ENCODE measurements at regions not wholly inside any gene's neighbourhood (a gene's known extent, or its start where the extent isn't known, plus 50 kb on each side); places are given as distances from the start of the nearest gene placed in this dataset.

- no peaks in the 10 kb centered on the region for H3K36me3 ChIP-seq (ENCODE audit: control insufficient read depth, insufficient read depth, low read length)
- H3K4me3 ChIP-seq (ENCODE audit: low read depth, low read length): no peak overlapping the region
- no peak for DNase-seq (ENCODE audit: low read depth)
- H3K27me3 ChIP-seq (ENCODE audit: control insufficient read depth, insufficient read depth, low read length): no peaks in the 10 kb centered on the region
- no peak for TF ChIP-seq CTCF (IDR thresholded peaks at IDR 0.05; ENCODE audit: insufficient read depth, low read length, poor library complexity, severe bottlenecking)
These were observed 976.7 kb upstream of the TMEM132C start for GRCh38 chr12:127290251-127290650.

GRCh38 chr12:127292736-127293135, 974.2 kb upstream of the TMEM132C start:
- DNase-seq (ENCODE audit: low read depth): no peak
- Histone ChIP-seq H3K27me3 (ENCODE audit: control insufficient read depth, insufficient read depth, low read length) (no peaks in the 10 kb centered on the region), H3K36me3 (ENCODE audit: control insufficient read depth, insufficient read depth, low read length) (no peaks in the 10 kb centered on the region), H3K4me3 (ENCODE audit: low read depth, low read length) (no peak overlapping the region)
- no peak for TF ChIP-seq CTCF (IDR thresholded peaks at IDR 0.05; ENCODE audit: insufficient read depth, low read length, poor library complexity, severe bottlenecking)

GRCh38 chr12:127293507-127294310, 973.3 kb upstream of the TMEM132C start:
- H3K4me3 ChIP-seq (ENCODE audit: low read depth, low read length): no peak overlapping the region
- no peaks in the 10 kb centered on the region for H3K36me3 ChIP-seq (ENCODE audit: control insufficient read depth, insufficient read depth, low read length)
- TF ChIP-seq CTCF (IDR thresholded peaks at IDR 0.05; ENCODE audit: insufficient read depth, low read length, poor library complexity, severe bottlenecking): peak; percentile 89
- H3K27me3 ChIP-seq (ENCODE audit: control insufficient read depth, insufficient read depth, low read length): no peaks in the 10 kb centered on the region
- DNase-seq (ENCODE audit: low read depth): no peak

GRCh38 chr12:127294651-127295210, 972.2 kb upstream of the TMEM132C start:
- Histone ChIP-seq H3K36me3 (ENCODE audit: control insufficient read depth, insufficient read depth, low read length) (no peaks in the 10 kb centered on the region), H3K27me3 (ENCODE audit: control insufficient read depth, insufficient read depth, low read length) (no peaks in the 10 kb centered on the region), H3K4me3 (ENCODE audit: low read depth, low read length) (no peak overlapping the region)
- DNase-seq (ENCODE audit: low read depth): no peak
- TF ChIP-seq CTCF (IDR thresholded peaks at IDR 0.05; ENCODE audit: insufficient read depth, low read length, poor library complexity, severe bottlenecking): no peak

GRCh38 chr12:127295630-127296029, 971.3 kb upstream of the TMEM132C start:
- Histone ChIP-seq H3K36me3 (ENCODE audit: control insufficient read depth, insufficient read depth, low read length) (no peaks in the 10 kb centered on the region), H3K4me3 (ENCODE audit: low read depth, low read length) (no peak overlapping the region), H3K27me3 (ENCODE audit: control insufficient read depth, insufficient read depth, low read length) (no peaks in the 10 kb centered on the region)
- TF ChIP-seq CTCF (IDR thresholded peaks at IDR 0.05; ENCODE audit: insufficient read depth, low read length, poor library complexity, severe bottlenecking): no peak
- no peak for DNase-seq (ENCODE audit: low read depth)
